A673 (cell line): ENCODE measurements at regions not wholly inside any gene's neighbourhood (a gene's known extent, or its start where the extent isn't known, plus 50 kb on each side); places are given as distances from the start of the nearest gene placed in this dataset.

ENCODE experiments used
- BruUV-seq: library from RNA; stranded (reverse); fragments of 400-500 nt; replicated peaks from 2 replicates; lab custom pipeline; 2021; lab: Mats Ljungman, UMichigan
- CTCF ChIA-PET: fragments of 300-600 bp; sonication (Branson Sonifier 250); formaldehyde crosslinking; loops from one replicate; lab custom pipeline; 2022; ENCODE audit warnings: antibody characterized with exemption; lab: Charles Lee
- POLR2A ChIA-PET: fragments of 300-600 bp; sonication (Branson Sonifier 250); formaldehyde crosslinking; loops from one replicate; lab custom pipeline; 2022; ENCODE audit warnings: antibody characterized with exemption; ENCODE audit not compliant: low non-redundant PET; lab: Charles Lee
- DNase-seq: peaks from one replicate; pipeline ENCODE4 v3.0.0-alpha.2; 2015; ENCODE audit warnings: low spot score
- H3K27ac ChIP-seq: fragments of 200-600 bp; sonication (generic); 2 replicates; pipeline ENCODE4 v1.5.1; 2016; ENCODE audit warnings: mixed run types, low read depth, mild to moderate bottlenecking, mixed read lengths, antibody characterized with exemption, low read length; ENCODE audit not compliant: poor library complexity, severe bottlenecking
- H3K27me3 ChIP-seq: fragments of 200-600 bp; sonication (generic); replicated peaks from 2 replicates; pipeline ENCODE4 v1.6.1; 2017; ENCODE audit warnings: mixed run types, low read depth, mild to moderate bottlenecking, mixed read lengths, antibody characterized with exemption, low read length; ENCODE audit not compliant: insufficient read depth, poor library complexity
- H3K36me3 ChIP-seq: fragments of 200-600 bp; sonication (generic); 2 replicates; pipeline ENCODE4 v1.6.1; 2016; ENCODE audit warnings: mixed run types, mild to moderate bottlenecking, mixed read lengths, antibody characterized with exemption, low read length; ENCODE audit not compliant: insufficient read depth, poor library complexity, severe bottlenecking
- H3K4me1 ChIP-seq: fragments of 200-600 bp; sonication (generic); 2 replicates; pipeline ENCODE4 v1.6.1; 2017; ENCODE audit warnings: mixed run types, mild to moderate bottlenecking, mixed read lengths, antibody characterized with exemption, low read length; ENCODE audit not compliant: insufficient read depth, poor library complexity, severe bottlenecking
- H3K4me3 ChIP-seq: fragments of 200-600 bp; sonication (generic); 2 replicates; pipeline ENCODE4 v1.5.1; 2016; ENCODE audit warnings: low read depth, mixed run types, mild to moderate bottlenecking, mixed read lengths, low read length; ENCODE audit not compliant: poor library complexity, severe bottlenecking
- H3K9me3 ChIP-seq: fragments of 200-600 bp; sonication (generic); 2 replicates; pipeline ENCODE4 v1.6.1; 2016; ENCODE audit warnings: mixed run types, low read depth, mild to moderate bottlenecking, mixed read lengths, antibody characterized with exemption, low read length; ENCODE audit not compliant: poor library complexity, severe bottlenecking
- EZH2 ChIP-seq: fragments of 200-600 bp; sonication (generic); IDR thresholded peaks from 2 replicates; pipeline ENCODE4 v1.6.1; 2017; ENCODE audit warnings: borderline replicate concordance, low read depth, mild to moderate bottlenecking, mixed read lengths, antibody characterized with exemption, low read length; ENCODE audit not compliant: poor library complexity, severe bottlenecking
- intact Hi-C: fragments of 100-400 bp; cut with micrococcal nuclease; formaldehyde crosslinking; loops from one replicate; pipeline ENCODE4 v1.10.0; 2022; ENCODE audit not compliant: unreplicated experiment
- TF ChIP-seq, protein P1 (sequence below): fragments of 300-800, 200-600 bp; sonication (generic); conservative IDR thresholded peaks from 2 replicates; pipeline ENCODE4 v1.5.1; 2017; ENCODE audit warnings: low read depth, mild to moderate bottlenecking, antibody characterized with exemption, low read length, moderate library complexity, mixed read lengths

DNA sequence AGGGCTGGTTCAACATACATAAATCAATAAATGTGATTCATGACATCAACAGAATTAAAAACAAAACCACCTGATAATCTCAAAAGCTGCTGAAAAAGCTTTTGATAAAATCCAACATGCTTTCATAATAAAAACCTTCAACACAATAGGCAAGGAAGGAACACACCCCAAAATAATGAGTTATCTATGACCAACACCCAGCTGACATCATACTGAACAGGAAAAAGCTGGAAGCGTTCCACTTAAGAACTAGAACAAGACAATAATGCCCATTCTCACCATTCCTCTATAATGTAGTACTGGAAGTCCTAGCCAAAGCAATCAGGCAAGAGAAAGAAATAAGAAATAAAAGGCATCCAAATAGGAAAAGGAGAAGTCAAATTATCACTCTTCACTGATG, 116.2 kb upstream of the FREM2 start:
- no peak for DNase-seq
- no peaks in the 10 kb centered on the region for H3K27me3 ChIP-seq
- no peaks in the 10 kb centered on the region for H3K36me3 ChIP-seq
- H3K27ac ChIP-seq, result no peak overlapping the region
- intact Hi-C loops, result loop anchor here (10.0 kb wide), 1 partner anchor 304 kb away; no protein-coding TSS in a partner anchor
- no peaks in the 10 kb centered on the region for H3K9me3 ChIP-seq
- no peak overlapping the region for H3K4me3 ChIP-seq
- no TSS peak for BruUV-seq
- ChIA-PET CTCF (no interaction called here), POLR2A (no interaction called here)
- no peaks in the 10 kb centered on the region for H3K4me1 ChIP-seq
- no peak for TF ChIP-seq EZH2
- TF ChIP-seq, protein P1, sequence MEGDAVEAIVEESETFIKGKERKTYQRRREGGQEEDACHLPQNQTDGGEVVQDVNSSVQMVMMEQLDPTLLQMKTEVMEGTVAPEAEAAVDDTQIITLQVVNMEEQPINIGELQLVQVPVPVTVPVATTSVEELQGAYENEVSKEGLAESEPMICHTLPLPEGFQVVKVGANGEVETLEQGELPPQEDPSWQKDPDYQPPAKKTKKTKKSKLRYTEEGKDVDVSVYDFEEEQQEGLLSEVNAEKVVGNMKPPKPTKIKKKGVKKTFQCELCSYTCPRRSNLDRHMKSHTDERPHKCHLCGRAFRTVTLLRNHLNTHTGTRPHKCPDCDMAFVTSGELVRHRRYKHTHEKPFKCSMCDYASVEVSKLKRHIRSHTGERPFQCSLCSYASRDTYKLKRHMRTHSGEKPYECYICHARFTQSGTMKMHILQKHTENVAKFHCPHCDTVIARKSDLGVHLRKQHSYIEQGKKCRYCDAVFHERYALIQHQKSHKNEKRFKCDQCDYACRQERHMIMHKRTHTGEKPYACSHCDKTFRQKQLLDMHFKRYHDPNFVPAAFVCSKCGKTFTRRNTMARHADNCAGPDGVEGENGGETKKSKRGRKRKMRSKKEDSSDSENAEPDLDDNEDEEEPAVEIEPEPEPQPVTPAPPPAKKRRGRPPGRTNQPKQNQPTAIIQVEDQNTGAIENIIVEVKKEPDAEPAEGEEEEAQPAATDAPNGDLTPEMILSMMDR, result no peak

DNA sequence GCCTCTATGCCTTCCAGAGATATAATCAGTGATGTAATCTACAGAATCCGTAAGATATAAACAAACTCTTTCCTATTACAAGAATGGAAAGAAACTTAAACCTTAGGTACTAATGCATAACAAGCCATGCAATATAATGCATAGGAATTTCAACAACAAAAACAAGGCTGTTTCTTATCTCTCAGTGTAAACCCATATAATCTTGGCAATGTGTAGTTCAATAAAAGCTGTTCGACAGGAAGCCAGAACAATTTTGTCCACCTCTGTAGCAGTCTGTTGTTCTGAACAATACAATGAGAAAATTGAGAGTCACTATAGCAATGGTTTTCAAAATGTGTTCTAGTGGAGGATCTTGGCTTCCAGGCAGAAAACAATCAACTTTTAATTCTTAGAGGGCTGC, 111.5 kb upstream of the FREM2 start:
- H3K36me3 ChIP-seq, result no peaks in the 10 kb centered on the region
- no peak for DNase-seq
- H3K27ac ChIP-seq, result no peak overlapping the region
- no peaks in the 10 kb centered on the region for H3K27me3 ChIP-seq
- TF ChIP-seq, protein P1, result no peak
- TF ChIP-seq EZH2, result no peak
- H3K4me1 ChIP-seq, result no peaks in the 10 kb centered on the region
- intact Hi-C loops, result loop anchor here (10.0 kb wide), 1 partner anchor 299 kb away; no protein-coding TSS in a partner anchor
- H3K9me3 ChIP-seq, result no peaks in the 10 kb centered on the region
- no TSS peak for BruUV-seq
- POLR2A ChIA-PET, result no interaction called here
- CTCF ChIA-PET, result no interaction called here
- H3K4me3 ChIP-seq, result no peak overlapping the region

DNA sequence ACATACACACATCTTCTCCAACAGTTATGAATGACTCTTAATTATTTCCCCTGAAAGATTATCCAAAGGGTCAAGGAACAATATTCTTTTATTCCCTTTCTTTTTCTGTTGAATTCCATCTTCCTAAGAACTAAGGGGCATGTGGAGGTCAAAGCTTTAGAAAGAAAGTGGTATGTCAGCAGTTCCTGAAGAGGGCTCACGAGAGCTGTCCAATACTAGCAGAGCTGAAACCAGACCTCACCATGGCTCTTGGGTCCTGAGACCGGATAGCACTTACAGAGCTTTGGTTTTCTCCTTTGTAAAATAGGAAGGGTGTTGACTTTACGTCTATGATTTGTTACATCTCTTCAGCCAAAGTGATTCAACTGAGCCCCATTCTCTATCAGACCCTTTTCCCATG, 109.8 kb upstream of the FREM2 start:
- POLR2A ChIA-PET, result no interaction called here
- Histone ChIP-seq H3K27ac (no peak overlapping the region), H3K4me3 (no peak overlapping the region), H3K27me3 (no peaks in the 10 kb centered on the region), H3K9me3 (no peaks in the 10 kb centered on the region), H3K4me1 (peaks cover 5% of the 10 kb centered on the region), H3K36me3 (no peaks in the 10 kb centered on the region)
- intact Hi-C loops, result loop anchor here (10.0 kb wide), 1 partner anchor 298 kb away; no protein-coding TSS in a partner anchor
- peak; percentile 21 for DNase-seq
- TF ChIP-seq EZH2, result no peak
- TF ChIP-seq, protein P1, result 0 out of 2 replicates have a peak, but pooled peaks have one; percentile 24
- CTCF ChIA-PET, result interaction anchor here (0.5 kb wide), 1 partner anchor 935 kb away, joined by 3 read pairs; no protein-coding TSS in a partner anchor
- no TSS peak for BruUV-seq
